MM.1S (cell line): ENCODE measurements at regions not wholly inside any gene's neighbourhood (a gene's known extent, or its start where the extent isn't known, plus 50 kb on each side); places are given as distances from the start of the nearest gene placed in this dataset.

Experiments
- DNase-seq: peaks from one replicate; pipeline ENCODE4 v3.0.0-alpha.2; 2015
- H2AFZ ChIP-seq: fragments of 300-600 bp; sonication (generic); 2 replicates; pipeline ENCODE4 v1.6.0; 2016; ENCODE audit warnings: antibody characterized with exemption, low read length
- H3F3A ChIP-seq: fragments of 300-600 bp; sonication (generic); 2 replicates; pipeline ENCODE4 v1.6.1; 2016; ENCODE audit warnings: mild to moderate bottlenecking, antibody characterized with exemption, low read length, moderate library complexity, mixed read lengths; ENCODE audit not compliant: insufficient read depth
- H3K27ac ChIP-seq: fragments of 300-600 bp; sonication (generic); 2 replicates; pipeline ENCODE4 v1.5.1; 2016; ENCODE audit warnings: mild to moderate bottlenecking, low read length
- H3K27me3 ChIP-seq: fragments of 300-600 bp; sonication (generic); replicated peaks from 2 replicates; pipeline ENCODE4 v1.6.0; 2016; ENCODE audit warnings: low read length; ENCODE audit not compliant: insufficient read depth
- H3K36me3 ChIP-seq: fragments of 300-600 bp; sonication (generic); replicated peaks from 2 replicates; pipeline ENCODE4 v1.6.1; 2016; ENCODE audit warnings: mild to moderate bottlenecking, low read length, mixed read lengths; ENCODE audit not compliant: insufficient read depth
- H3K4me1 ChIP-seq: fragments of 300-600 bp; sonication (generic); 2 replicates; pipeline ENCODE4 v1.6.1; 2016; ENCODE audit warnings: low read length, mixed read lengths
- H3K4me2 ChIP-seq: fragments of 300-600 bp; sonication (generic); 2 replicates; pipeline ENCODE4 v1.6.0; 2016; ENCODE audit warnings: low read depth, low read length
- H3K4me3 ChIP-seq: fragments of 300-600 bp; sonication (generic); 2 replicates; pipeline ENCODE4 v1.5.1; 2016; ENCODE audit warnings: low read length, mixed read lengths
- H3K79me2 ChIP-seq: fragments of 300-600 bp; sonication (generic); 2 replicates; pipeline ENCODE4 v1.6.1; 2016; ENCODE audit warnings: mixed run types, low read length, mixed read lengths
- H3K9ac ChIP-seq: fragments of 300-600 bp; sonication (generic); 2 replicates; pipeline ENCODE4 v1.6.1; 2016; ENCODE audit warnings: low read length, mixed read lengths
- H3K9me2 ChIP-seq: fragments of 300-600 bp; sonication (generic); replicated peaks from 2 replicates; pipeline ENCODE4 v1.6.1; 2016; ENCODE audit warnings: mild to moderate bottlenecking, low read length, mixed read lengths; ENCODE audit not compliant: insufficient read depth
- H3K9me3 ChIP-seq: fragments of 300-600 bp; sonication (generic); replicated peaks from 2 replicates; pipeline ENCODE4 v1.6.1; 2016; ENCODE audit warnings: mild to moderate bottlenecking, low read length, mixed read lengths; ENCODE audit not compliant: insufficient read depth
- H4K20me1 ChIP-seq: fragments of 300-600 bp; sonication (generic); 2 replicates; pipeline ENCODE4 v1.6.1; 2016; ENCODE audit warnings: mild to moderate bottlenecking, low read length, moderate library complexity, mixed read lengths; ENCODE audit not compliant: insufficient read depth
- CTCF ChIP-seq: fragments of 300-600 bp; sonication (generic); IDR thresholded peaks from 2 replicates; pipeline ENCODE4 v1.5.1; 2016; ENCODE audit warnings: antibody characterized with exemption, low read length, mixed read lengths
- EZH2 ChIP-seq: fragments of 300-600 bp; sonication (generic); optimal IDR thresholded peaks from 2 replicates; pipeline ENCODE3; 2017; ENCODE audit warnings: low read depth, mild to moderate bottlenecking, antibody characterized with exemption, low read length, mixed read lengths
- EZH2phosphoT487 ChIP-seq: fragments of 300-600 bp; sonication (generic); IDR thresholded peaks from 2 replicates; pipeline ENCODE4 v1.6.1; 2018; ENCODE audit warnings: antibody characterized with exemption, low read length

DNA sequence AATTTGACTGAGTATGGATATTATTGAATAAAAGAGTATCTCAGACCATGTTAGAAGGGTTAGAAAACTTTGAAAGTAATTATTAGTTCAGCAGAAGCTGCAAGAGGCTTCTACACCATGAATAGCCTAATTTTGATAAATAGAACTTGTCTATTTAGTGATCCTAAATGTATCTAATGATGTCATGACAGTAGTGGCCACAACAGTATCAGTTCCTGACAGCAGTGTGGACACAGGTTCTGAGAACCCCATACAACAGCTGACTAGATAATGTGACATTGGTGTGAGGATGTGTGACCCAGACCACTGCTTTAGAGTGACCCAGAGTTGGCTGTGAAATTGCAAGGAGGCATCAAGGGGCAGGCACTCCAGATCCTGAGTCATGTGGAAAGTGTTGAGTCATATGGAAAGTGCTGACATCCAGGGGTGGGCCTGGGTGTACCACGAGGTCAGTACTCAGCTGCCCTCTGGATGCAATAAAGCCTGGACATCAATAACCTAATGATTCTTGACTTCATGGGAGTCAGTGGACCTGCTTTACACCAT lies 754.7 kb downstream of the DHX35 start:
- no peak for DNase-seq
- no peak overlapping the region for H3K4me2 ChIP-seq

DNA sequence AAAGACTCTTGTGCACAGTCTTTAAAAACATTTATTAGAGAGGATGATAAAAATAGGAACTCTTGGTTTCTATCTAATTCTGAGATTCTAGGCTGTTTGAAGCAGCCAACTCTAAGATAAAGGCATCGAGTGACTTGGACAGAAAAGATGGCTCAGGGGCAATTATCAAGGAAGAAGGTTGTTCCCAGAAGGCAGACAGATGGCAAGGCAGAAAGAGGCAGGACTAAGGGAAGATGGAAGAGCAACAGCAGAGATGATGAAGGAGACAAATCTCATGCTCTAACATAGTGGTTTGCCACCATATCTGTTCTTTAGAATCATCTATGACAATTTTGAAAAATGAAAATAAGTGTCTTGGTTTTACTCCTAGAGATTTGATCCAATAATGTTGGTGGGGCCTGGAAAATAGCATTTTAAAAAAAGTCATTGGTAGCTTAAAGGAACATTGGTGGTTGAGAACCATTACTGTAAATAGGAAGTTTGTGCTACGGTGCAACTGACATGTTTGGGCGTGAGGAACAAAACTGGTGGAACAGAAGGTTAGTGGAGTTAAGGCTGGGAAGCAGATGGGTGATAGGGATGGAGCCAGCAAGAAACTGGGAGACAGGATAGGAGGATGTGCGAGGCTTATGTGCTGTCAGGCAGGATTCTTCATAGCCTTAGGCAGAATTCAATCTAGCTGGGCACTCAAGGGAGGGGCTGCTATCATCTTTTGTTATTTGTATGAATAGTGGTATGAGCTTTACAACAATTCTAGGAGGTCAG lies 751.1 kb downstream of the DHX35 start:
- Histone ChIP-seq H4K20me1 (no peaks in the 10 kb centered on the region), H2AFZ (no peak overlapping the region), H3K36me3 (no peaks in the 10 kb centered on the region)

More for the DNA sequence above, 754.7 kb downstream of the DHX35 start:
- Histone ChIP-seq H3F3A (no peaks in the 10 kb centered on the region), H3K27me3 (no peaks in the 10 kb centered on the region), H3K9ac (no peak overlapping the region), H2AFZ (no peak overlapping the region), H3K9me2 (no peaks in the 10 kb centered on the region), H3K79me2 (no peaks in the 10 kb centered on the region), H3K27ac (no peak overlapping the region), H3K9me3 (no peaks in the 10 kb centered on the region), H3K4me3 (no peak overlapping the region), H4K20me1 (no peaks in the 10 kb centered on the region), H3K4me1 (no peaks in the 10 kb centered on the region), H3K36me3 (no peaks in the 10 kb centered on the region)
- TF ChIP-seq EZH2phosphoT487 (no peak), EZH2 (no peak), CTCF (no peak)

DNA sequence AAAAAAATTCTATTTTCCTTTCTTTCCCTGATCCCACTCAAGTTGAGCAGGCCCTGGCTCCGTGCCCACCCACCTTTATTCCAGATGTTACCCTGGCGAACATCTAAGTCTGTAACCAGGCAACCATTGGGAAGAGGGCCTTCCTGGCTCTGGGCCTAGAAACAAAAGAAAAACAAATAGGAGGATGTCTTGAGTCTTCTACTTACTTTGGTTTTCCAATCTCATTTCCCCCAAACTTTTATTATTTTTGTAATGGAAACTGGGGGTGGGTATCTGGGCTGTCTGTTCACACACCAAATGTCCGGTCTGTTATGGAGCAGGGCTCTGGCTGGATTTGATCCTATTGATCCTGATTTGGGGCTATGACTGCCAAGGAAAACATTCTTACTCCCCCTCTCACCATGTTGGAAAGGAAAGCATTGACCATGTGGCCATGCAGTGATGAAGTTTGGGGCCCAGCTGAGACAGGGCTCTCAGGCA lies 744.1 kb downstream of the DHX35 start:
- no peak overlapping the region for H3K4me2 ChIP-seq
- no peaks in the 10 kb centered on the region for H3K27me3 ChIP-seq
- H4K20me1 ChIP-seq, result no peaks in the 10 kb centered on the region
- H3F3A ChIP-seq, result no peaks in the 10 kb centered on the region
- H2AFZ ChIP-seq, result no peak overlapping the region
- DNase-seq, result no peak
- no peaks in the 10 kb centered on the region for H3K4me1 ChIP-seq
- no peak overlapping the region for H3K9ac ChIP-seq
- H3K27ac ChIP-seq, result no peak overlapping the region
- H3K9me3 ChIP-seq, result no peaks in the 10 kb centered on the region
- H3K36me3 ChIP-seq, result no peaks in the 10 kb centered on the region
- H3K79me2 ChIP-seq, result no peaks in the 10 kb centered on the region
- H3K4me3 ChIP-seq, result no peak overlapping the region
- no peaks in the 10 kb centered on the region for H3K9me2 ChIP-seq
- TF ChIP-seq EZH2 (no peak), CTCF (no peak), EZH2phosphoT487 (no peak)

More for the DNA sequence above, 751.1 kb downstream of the DHX35 start:
- Histone ChIP-seq H3K9me3 (no peaks in the 10 kb centered on the region), H3K27me3 (no peaks in the 10 kb centered on the region), H3F3A (no peaks in the 10 kb centered on the region), H3K27ac (no peak overlapping the region), H3K9ac (no peak overlapping the region), H3K4me1 (no peaks in the 10 kb centered on the region), H3K4me2 (no peak overlapping the region), H3K9me2 (no peaks in the 10 kb centered on the region), H3K4me3 (no peak overlapping the region), H3K79me2 (no peaks in the 10 kb centered on the region)
- DNase-seq, result no peak
- TF ChIP-seq EZH2phosphoT487 (no peak), EZH2 (no peak), CTCF (no peak)
